Panc1 (cell line): ENCODE measurements at regions not wholly inside any gene's neighbourhood (a gene's known extent, or its start where the extent isn't known, plus 50 kb on each side); places are given as distances from the start of the nearest gene placed in this dataset.

ENCODE experiments used
- CTCF ChIP-seq: fragments of 450-650 bp; IDR thresholded peaks from 2 replicates; pipeline ENCODE4 v1.5.1; 2017; ENCODE audit warnings: mild to moderate bottlenecking
- POLR2AphosphoS5 ChIP-seq: IDR thresholded peaks from 2 replicates; pipeline ENCODE4 v1.6.1; 2012; ENCODE audit warnings: mild to moderate bottlenecking, low read depth, low read length, moderate library complexity
- REST ChIP-seq, 2 experiments: IDR thresholded peaks; 2 replicates each; pipeline ENCODE4 v1.6.1; 2011 to 2012; ENCODE audit warnings: low read depth in 2 of 2, control low read depth in 1 of 2, low read length in 1 of 2, mild to moderate bottlenecking in 1 of 2, moderate library complexity in 1 of 2; ENCODE audit not compliant: insufficient read depth in 1 of 2
- SIN3A ChIP-seq: IDR thresholded peaks from 2 replicates; pipeline ENCODE4 v1.6.1; 2012; ENCODE audit warnings: low read depth, mild to moderate bottlenecking, low read length, moderate library complexity, borderline replicate concordance; ENCODE audit not compliant: insufficient read depth
- TCF7L2 ChIP-seq: IDR thresholded peaks from 2 replicates; pipeline ENCODE4 v1.6.1; 2011; ENCODE audit warnings: mild to moderate bottlenecking, low read depth, low read length, inconsistent platforms

- TF ChIP-seq CTCF (no peak), REST (IDR thresholded peaks at IDR 0.05; ENCODE audit: insufficient read depth in 1 of 2, low read depth in 2 of 2, low read length in 1 of 2) (no peak), POLR2AphosphoS5 (no peak), SIN3A (no peak), TCF7L2 (no peak)
Measured at GRCh38 chr6:118717106-118717505, 65.7 kb upstream of the CEP85L start.
